ENCODE measurements at regions not wholly inside any gene's neighbourhood (a gene's known extent, or its start where the extent isn't known, plus 50 kb on each side); places are given as distances from the start of the nearest gene placed in this dataset.

- Histone ChIP-seq H3K9me1 (replicated peaks; ENCODE audit: control insufficient read depth, extremely low read depth, insufficient read depth, low read length) (no peaks in the 10 kb centered on the region), H3K9ac (replicated peaks; ENCODE audit: extremely low read depth, insufficient read depth, low read length) (no peak overlapping the region), H3K27ac (ENCODE audit: insufficient read depth, low read depth, low read length) (no peak overlapping the region), H3K79me2 (ENCODE audit: control insufficient read depth, insufficient read depth, low read length) (no peaks in the 10 kb centered on the region), H3K4me2 (ENCODE audit: insufficient read depth, low read length) (no peak overlapping the region), H3K27me3 (ENCODE audit: control insufficient read depth in 2 of 2, insufficient read depth in 2 of 2, low read length in 2 of 2) (no peaks in the 10 kb centered on the region), H3K4me1 (ENCODE audit: control insufficient read depth, extremely low read depth, insufficient read depth, low read length) (no peaks in the 10 kb centered on the region), H3K36me3 (ENCODE audit: control insufficient read depth in 2 of 2, extremely low read depth in 1 of 2, insufficient read depth in 2 of 2, low read length in 2 of 2) (no peaks in the 10 kb centered on the region), H3K9me3 (replicated peaks; ENCODE audit: control insufficient read depth, insufficient read depth, low read length) (no peaks in the 10 kb centered on the region), H2AFZ (ENCODE audit: low read depth, low read length) (no peak overlapping the region), H4K20me1 (replicated peaks; ENCODE audit: control insufficient read depth, extremely low read depth, insufficient read depth, low read length) (no peaks in the 10 kb centered on the region), H3K4me3 (replicated peaks in 1 of 3; ENCODE audit: insufficient read depth in 1 of 3, low read depth in 1 of 3, low read length in 3 of 3) (no peak overlapping the region)
- TF ChIP-seq FOS (IDR thresholded peaks at IDR 0.05; ENCODE audit: borderline replicate concordance, insufficient read depth, low read length) (no peak), EZH2 (IDR thresholded peaks at IDR 0.05; ENCODE audit: borderline replicate concordance, low read depth, low read length, severe bottlenecking) (no peak), MYC (IDR thresholded peaks at IDR 0.05; ENCODE audit: low read depth, low read length) (no peak), MAX (IDR thresholded peaks at IDR 0.05; ENCODE audit: insufficient read depth, insufficient read length) (no peak), POLR2AphosphoS5 (IDR thresholded peaks at IDR 0.05; ENCODE audit: insufficient read depth, low read depth, low read length) (no peak), JUN (IDR thresholded peaks at IDR 0.05; ENCODE audit: borderline replicate concordance, insufficient read depth, insufficient read length, low read depth) (no peak), POLR2A (IDR thresholded peaks at IDR 0.05; ENCODE audit: low read depth, low read length) (no peak), CTCF (IDR thresholded peaks at IDR 0.05; ENCODE audit: extremely low read depth in 1 of 2, insufficient read depth in 1 of 2, low read depth in 1 of 2, low read length in 2 of 2) (no peak), GATA2 (IDR thresholded peaks at IDR 0.05; ENCODE audit: insufficient read depth, insufficient read length, low read depth, low read length) (no peak)
- dilution Hi-C loops (cut with MboI; ENCODE audit: extremely low pct_ligation_motif_present, low sequenced_read_pairs) = no loop called here
- ChIA-PET CTCF (no interaction called here), POLR2A (no interaction called here)
- DNase-seq (ENCODE audit: low read depth, low spot score) = no peak
- BruUV-seq (replicated peaks) = no TSS peak
- intact Hi-C loops (cut with micrococcal nuclease) = no loop called here
- FAIRE-seq = no peak
These were observed 84.9 kb upstream of the OTX2 start for GRCh38 chr14:56895154-56895553.
